K562 (cell line): ENCODE measurements at regions not wholly inside any gene's neighbourhood (a gene's known extent, or its start where the extent isn't known, plus 50 kb on each side); places are given as distances from the start of the nearest gene placed in this dataset.

Experiments used
- ATAC-seq: fragments of 200-7000 bp; cut with Tn5 transposase; 3 replicates; pipeline ENCODE4 v1.9.1; 2020; ENCODE audit warnings: moderate library complexity
- BruUV-seq: library from RNA; stranded (reverse); fragments of 400-500 nt; replicated peaks from 2 replicates; lab custom pipeline; 2021; lab: Mats Ljungman, UMichigan
- CTCF ChIA-PET: fragments of 300-600 bp; formaldehyde crosslinking; extraction: SDS; loops from one replicate; lab custom pipeline; 2021; ENCODE audit warnings: low intra/inter-chr PET ratio; lab: Yijun Ruan, JAX
- POLR2A ChIA-PET: fragments of 300-600, 350-650 bp; sonication (Branson Sonifier 250); formaldehyde crosslinking; extraction: SDS; loops from one replicate; lab custom pipeline; 2021; ENCODE audit warnings: antibody characterized with exemption, inconsistent platforms; lab: Yijun Ruan, JAX
- DNase-seq, 4 experiments: peaks; one replicate each; pipeline versions ENCODE4 v3.0.0 to v3.0.0-alpha.2; 2011 to 2018; ENCODE audit warnings: low spot score in 3 of 4, mixed read lengths in 3 of 4; ENCODE audit errors: extremely low read depth in 1 of 4
- FAIRE-seq: peaks from 2 replicates; lab custom pipeline; 2011; peaks lifted over from hg19 to GRCh38; lab: Jason Lieb, UNC
- H2AFZ ChIP-seq: 2 replicates; pipeline ENCODE4 v1.6.0; 2011; ENCODE audit warnings: low read depth, low read length, control low read depth, inconsistent platforms
- H3K27ac ChIP-seq: fragments of 200-600 bp; 3 replicates; pipeline ENCODE4 v1.8.0; 2011; ENCODE audit warnings: low read depth, mild to moderate bottlenecking, control low read depth, inconsistent platforms, low read length, moderate library complexity, mixed read lengths; ENCODE audit errors: extremely low read depth
- H3K27me3 ChIP-seq, 2 experiments: fragments of 300-600 bp in 1 of 2; 2 replicates in 1 of 2; 3 replicates in 1 of 2; pipeline versions ENCODE4 v1.6.0 to v1.8.0; 2011; ENCODE audit warnings: inconsistent platforms in 2 of 2, low read length in 2 of 2, mild to moderate bottlenecking in 1 of 2, mixed read lengths in 1 of 2, moderate library complexity in 1 of 2; ENCODE audit not compliant: control insufficient read depth in 2 of 2, insufficient read depth in 2 of 2
- H3K36me3 ChIP-seq: fragments of 300-600 bp; 3 replicates; pipeline ENCODE4 v1.8.0; 2011; ENCODE audit warnings: mild to moderate bottlenecking, low read length, inconsistent platforms; ENCODE audit not compliant: control insufficient read depth, insufficient read depth
- H3K4me1 ChIP-seq, 2 experiments: fragments of 200-600 bp in 1 of 2; replicated peaks in 1 of 2; 2 replicates in 1 of 2; 3 replicates in 1 of 2; pipeline versions ENCODE4 v1.5.1 to v1.8.0; 2011; ENCODE audit warnings: inconsistent platforms in 2 of 2, low read length in 2 of 2, mild to moderate bottlenecking in 1 of 2, mixed read lengths in 1 of 2, moderate library complexity in 1 of 2; ENCODE audit not compliant: control insufficient read depth in 2 of 2, insufficient read depth in 2 of 2
- H3K4me2 ChIP-seq: 2 replicates; pipeline ENCODE4 v1.6.1; 2011; ENCODE audit warnings: low read length, control low read depth, inconsistent platforms, mixed read lengths; ENCODE audit not compliant: insufficient read depth
- H3K4me3 ChIP-seq: fragments of 200-600 bp; sonication (generic), shearing (Covaris generic); 2 replicates; pipeline ENCODE4 v1.5.1; 2016; ENCODE audit warnings: control low read depth, inconsistent platforms
- H3K79me2 ChIP-seq: fragments of 200-600 bp; 3 replicates; pipeline ENCODE4 v1.8.0; 2011; ENCODE audit warnings: low read length, inconsistent platforms; ENCODE audit not compliant: control insufficient read depth, insufficient read depth
- H3K9ac ChIP-seq, 2 experiments: 2 replicates each; pipeline versions ENCODE4 v1.6.0 to v1.6.1; 2011; ENCODE audit warnings: low read depth in 2 of 2, low read length in 2 of 2, control low read depth in 1 of 2, inconsistent platforms in 1 of 2, mild to moderate bottlenecking in 1 of 2, mixed read lengths in 1 of 2; ENCODE audit not compliant: insufficient read depth in 1 of 2
- H3K9me1 ChIP-seq: one replicate; pipeline ENCODE4 v1.6.0; 2011; ENCODE audit warnings: inconsistent platforms, mild to moderate bottlenecking, low read length, moderate library complexity; ENCODE audit not compliant: control insufficient read depth, insufficient read depth
- H3K9me3 ChIP-seq: replicated peaks from 2 replicates; pipeline ENCODE4 v1.5.1; 2011; ENCODE audit warnings: low read depth, low read length, inconsistent platforms; ENCODE audit not compliant: control insufficient read depth, insufficient read depth
- H4K20me1 ChIP-seq: replicated peaks from 2 replicates; pipeline ENCODE4 v1.6.1; 2011; ENCODE audit warnings: low read length, inconsistent platforms, mixed read lengths; ENCODE audit not compliant: control insufficient read depth, insufficient read depth
- BCL6 ChIP-seq: fragments of 250-450 bp; sonication (Bioruptor Pico); IDR thresholded peaks from 2 replicates; pipeline ENCODE4 v1.4.0; 2020
- EZH2 ChIP-seq: IDR thresholded peaks from 2 replicates; pipeline ENCODE4 v1.6.1; 2012; ENCODE audit warnings: low read depth, mild to moderate bottlenecking, inconsistent platforms, low read length, borderline replicate concordance
- FOXA3 ChIP-seq, 2 experiments: fragments of 450-650 bp in 1 of 2; sonication (generic) in 1 of 2; formaldehyde crosslinking; IDR thresholded peaks in 1 of 2; conservative IDR thresholded peaks in 1 of 2; 2 replicates each; pipeline versions ENCODE4 v1.4.0 to v1.8.0; 2020 to 2022; ENCODE audit warnings: mild to moderate bottlenecking in 2 of 2, missing genetic modification reagents in 1 of 2
- FOXP4 ChIP-seq: sonication (generic); formaldehyde crosslinking; IDR thresholded peaks from 2 replicates; pipeline ENCODE4 v1.8.0; 2022; ENCODE audit warnings: mild to moderate bottlenecking, missing genetic modification reagents, borderline replicate concordance
- HSF4 ChIP-seq: fragments of 250-450 bp; sonication (Bioruptor Pico); IDR thresholded peaks from 2 replicates; pipeline ENCODE4 v2.1.2; 2022; ENCODE audit warnings: mild to moderate bottlenecking, moderate library complexity, borderline replicate concordance
- NR2C2 ChIP-seq, 2 experiments: fragments of 200-800 bp in 1 of 2; sonication (Bioruptor generic) in 1 of 2; sonication (generic) in 1 of 2; formaldehyde crosslinking in 1 of 2; IDR thresholded peaks; 2 replicates each; pipeline versions ENCODE4 v1.6.1 to v1.8.0; 2016 to 2022; ENCODE audit warnings: mild to moderate bottlenecking in 1 of 2, missing compliant biosample characterization in 1 of 2, missing genetic modification characterization in 1 of 2, missing genetic modification reagents in 1 of 2
- PHB ChIP-seq: fragments of 250-450 bp; sonication (Bioruptor Pico); IDR thresholded peaks from 2 replicates; pipeline ENCODE4 v1.5.0; 2021
- POLR3G ChIP-seq: IDR thresholded peaks from 2 replicates; pipeline ENCODE4 v1.6.1; 2011; ENCODE audit not compliant: insufficient read length, insufficient replicate concordance; ENCODE audit errors: extremely low read depth
- RFX7 ChIP-seq: fragments of 250-450 bp; sonication (Bioruptor Pico); IDR thresholded peaks from 2 replicates; pipeline ENCODE4 v1.5.1; 2021; ENCODE audit warnings: mild to moderate bottlenecking
- U2AF1 ChIP-seq: fragments of 200-400 bp; formaldehyde crosslinking; optimal IDR thresholded peaks from 2 replicates; pipeline ENCODE3; 2017; ENCODE audit warnings: mild to moderate bottlenecking, low read depth, low read length, moderate library complexity
- ZNF586 ChIP-seq: fragments of 450-650 bp; formaldehyde crosslinking; conservative IDR thresholded peaks from 2 replicates; pipeline ENCODE4 v1.4.0; 2020; ENCODE audit warnings: mild to moderate bottlenecking, moderate library complexity
- WGBS: fragments of 100-300 bp; shearing (Covaris generic); methylation state at CpG from one replicate; pipeline ENCODE4 v1.1.6; 2016; ENCODE audit warnings: low coverage, mixed read lengths; ENCODE audit not compliant: insufficient coverage; ENCODE audit errors: missing lambda C conversion rate; 5-methylcytosine and 5-hydroxymethylcytosine counted together
- in situ Hi-C: fragments of 300-500 bp; cut with MboI; formaldehyde crosslinking; loops from 4 replicates; pipeline ENCODE4 v1.15.0; 2018; ENCODE audit warnings: inconsistent platforms, mixed read lengths
- intact Hi-C: fragments of 100-400 bp; cut with micrococcal nuclease; formaldehyde crosslinking; loops from 2 replicates; pipeline ENCODE4 v1.14.2; 2022
- TF ChIP-seq, protein P1 (sequence below), 3 experiments: fragments of 200-800 bp in 1 of 3; sonication (Bioruptor generic) in 1 of 3; sonication (generic) in 1 of 3; formaldehyde crosslinking in 1 of 3; IDR thresholded peaks; 2 replicates each; pipeline versions ENCODE4 v1.6.1 to v1.8.0; 2016 to 2022; ENCODE audit warnings: mild to moderate bottlenecking in 2 of 3, missing compliant biosample characterization in 2 of 3, missing genetic modification characterization in 2 of 3, missing genetic modification reagents in 1 of 3
- TF ChIP-seq, protein P2 (sequence below): fragments of 450-650 bp; IDR thresholded peaks from 2 replicates; pipeline ENCODE4 v1.6.1; 2017; ENCODE audit warnings: antibody characterized with exemption, mild to moderate bottlenecking

DNA sequence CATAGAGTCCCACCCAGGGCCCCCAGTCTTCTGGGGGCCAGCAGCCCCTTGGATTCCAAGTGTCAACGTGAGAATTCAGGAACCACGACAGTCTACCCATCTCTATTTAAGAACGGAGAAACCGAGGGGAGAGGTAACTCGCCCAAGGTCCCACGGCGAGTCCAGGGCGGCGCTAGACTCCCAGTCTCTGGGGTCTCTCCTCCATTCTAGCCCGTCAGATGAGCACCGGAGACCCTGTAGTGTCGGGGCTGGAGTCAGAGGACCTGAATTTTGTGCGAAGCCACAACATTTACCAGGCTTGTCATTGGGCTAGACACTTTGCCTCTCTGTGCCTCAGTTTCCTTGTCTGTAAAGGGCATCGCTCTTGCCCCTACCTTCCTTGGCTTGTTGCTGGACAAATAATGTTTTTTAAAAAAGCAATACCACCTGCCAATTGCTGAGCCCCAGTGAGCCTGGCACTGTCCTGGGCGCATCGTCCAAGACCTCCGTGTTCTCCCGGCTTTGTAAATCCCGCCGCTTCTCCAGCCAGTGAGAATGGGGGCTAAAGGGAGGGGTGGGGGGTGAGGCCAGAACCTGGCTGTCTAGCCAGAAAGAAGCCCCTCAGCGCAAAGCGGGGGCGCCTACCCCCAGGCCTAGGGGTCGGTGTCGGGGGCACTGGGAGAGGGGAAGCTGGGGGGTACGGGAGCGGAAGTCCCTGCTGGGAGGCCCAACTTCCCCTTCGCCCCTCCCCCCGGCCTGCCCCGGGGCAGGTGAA is 91.7 kb downstream of the NCR2 start:
- H3K27me3 ChIP-seq: peaks cover 25 to 47% of the 10 kb centered on the region in 2 experiments; a peak in 4 of 5 replicates
- H3K9me3 ChIP-seq: no peaks in the 10 kb centered on the region
- no TSS peak for BruUV-seq
- H3K4me2 ChIP-seq: no peak overlapping the region
- FAIRE-seq (no peak), DNase-seq (no peak), ATAC-seq (no peak)
- peaks cover 9% of the 10 kb centered on the region for H4K20me1 ChIP-seq
- ChIA-PET POLR2A (interaction anchor here (1.2 kb wide), 1 partner anchor 10 kb away, joined by 3 read pairs; no protein-coding TSS in a partner anchor), CTCF (interaction anchor here (0.7 kb wide), 1 partner anchor 255 kb away, joined by 5 read pairs; no protein-coding TSS in a partner anchor)
- H3K4me1 ChIP-seq: peaks cover 0 to 14% of the 10 kb centered on the region in 2 experiments; a peak in 2 of 5 replicates
- no peaks in the 10 kb centered on the region for H3K9me1 ChIP-seq
- WGBS: 27% methylated on average over 22 of the region's 30 CpGs
- H3K36me3 ChIP-seq: no peaks in the 10 kb centered on the region
- H2AFZ ChIP-seq: no peak overlapping the region
- no peak overlapping the region for H3K9ac ChIP-seq
- no peak overlapping the region for H3K4me3 ChIP-seq
- intact Hi-C loops (no loop called here), in situ Hi-C loops (no loop called here)
- no peaks in the 10 kb centered on the region for H3K79me2 ChIP-seq
- H3K27ac ChIP-seq: no peak overlapping the region
- TF ChIP-seq POLR3G (no peak), ZNF586 (CRISPR knock-in tag) (no peak), RFX7 (CRISPR knock-in tag) (no peak), U2AF1 (no peak), HSF4 (CRISPR knock-in tag) (no peak), PHB (CRISPR knock-in tag) (no peak), FOXP4 (CRISPR knock-in tag) (no peak), BCL6 (CRISPR knock-in tag) (no peak), FOXA3 (CRISPR knock-in tag; conservative IDR thresholded peaks at IDR 0.05 in 1 of 2, IDR thresholded peaks at IDR 0.05 in 1 of 2) (no peak), EZH2 (no peak), NR2C2 (CRISPR knock-in tag; IDR thresholded peaks at IDR 0.05) (no peak), NR2C2 (tag; IDR thresholded peaks at IDR 0.05) (no peak)
- TF ChIP-seq, protein P1, sequence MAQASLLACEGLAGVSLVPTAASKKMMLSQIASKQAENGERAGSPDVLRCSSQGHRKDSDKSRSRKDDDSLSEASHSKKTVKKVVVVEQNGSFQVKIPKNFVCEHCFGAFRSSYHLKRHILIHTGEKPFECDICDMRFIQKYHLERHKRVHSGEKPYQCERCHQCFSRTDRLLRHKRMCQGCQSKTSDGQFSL (CRISPR knock-in tag; IDR thresholded peaks at IDR 0.05): no peak
- TF ChIP-seq, protein P1 (tag; IDR thresholded peaks at IDR 0.05): no peak
- TF ChIP-seq, protein P2, sequence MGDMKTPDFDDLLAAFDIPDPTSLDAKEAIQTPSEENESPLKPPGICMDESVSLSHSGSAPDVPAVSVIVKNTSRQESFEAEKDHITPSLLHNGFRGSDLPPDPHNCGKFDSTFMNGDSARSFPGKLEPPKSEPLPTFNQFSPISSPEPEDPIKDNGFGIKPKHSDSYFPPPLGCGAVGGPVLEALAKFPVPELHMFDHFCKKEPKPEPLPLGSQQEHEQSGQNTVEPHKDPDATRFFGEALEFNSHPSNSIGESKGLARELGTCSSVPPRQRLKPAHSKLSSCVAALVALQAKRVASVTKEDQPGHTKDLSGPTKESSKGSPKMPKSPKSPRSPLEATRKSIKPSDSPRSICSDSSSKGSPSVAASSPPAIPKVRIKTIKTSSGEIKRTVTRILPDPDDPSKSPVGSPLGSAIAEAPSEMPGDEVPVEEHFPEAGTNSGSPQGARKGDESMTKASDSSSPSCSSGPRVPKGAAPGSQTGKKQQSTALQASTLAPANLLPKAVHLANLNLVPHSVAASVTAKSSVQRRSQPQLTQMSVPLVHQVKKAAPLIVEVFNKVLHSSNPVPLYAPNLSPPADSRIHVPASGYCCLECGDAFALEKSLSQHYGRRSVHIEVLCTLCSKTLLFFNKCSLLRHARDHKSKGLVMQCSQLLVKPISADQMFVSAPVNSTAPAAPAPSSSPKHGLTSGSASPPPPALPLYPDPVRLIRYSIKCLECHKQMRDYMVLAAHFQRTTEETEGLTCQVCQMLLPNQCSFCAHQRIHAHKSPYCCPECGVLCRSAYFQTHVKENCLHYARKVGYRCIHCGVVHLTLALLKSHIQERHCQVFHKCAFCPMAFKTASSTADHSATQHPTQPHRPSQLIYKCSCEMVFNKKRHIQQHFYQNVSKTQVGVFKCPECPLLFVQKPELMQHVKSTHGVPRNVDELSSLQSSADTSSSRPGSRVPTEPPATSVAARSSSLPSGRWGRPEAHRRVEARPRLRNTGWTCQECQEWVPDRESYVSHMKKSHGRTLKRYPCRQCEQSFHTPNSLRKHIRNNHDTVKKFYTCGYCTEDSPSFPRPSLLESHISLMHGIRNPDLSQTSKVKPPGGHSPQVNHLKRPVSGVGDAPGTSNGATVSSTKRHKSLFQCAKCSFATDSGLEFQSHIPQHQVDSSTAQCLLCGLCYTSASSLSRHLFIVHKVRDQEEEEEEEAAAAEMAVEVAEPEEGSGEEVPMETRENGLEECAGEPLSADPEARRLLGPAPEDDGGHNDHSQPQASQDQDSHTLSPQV: no peak
